A549 (cell line): ENCODE measurements at regions not wholly inside any gene's neighbourhood (a gene's known extent, or its start where the extent isn't known, plus 50 kb on each side); places are given as distances from the start of the nearest gene placed in this dataset.
A peak's percentile ranks its signal among the peaks of the same experiment; 100 is the strongest.

ENCODE experiments used
- ATAC-seq, 2 experiments: fragments of 200-7000 bp in 1 of 2; fragments of >200 bp in 1 of 2; cut with Nextera tagmentation in 1 of 2; cut with Tn5 transposase in 1 of 2; 3 replicates each; pipeline versions ENCODE4 v1.8.0 to v1.9.1; 2018 to 2020; ENCODE audit warnings: mild to moderate bottlenecking in 1 of 2, moderate library complexity in 1 of 2
- CTCF ChIA-PET: fragments of 300-600 bp; sonication (Branson Sonifier 250); formaldehyde crosslinking; extraction: SDS; loops from one replicate; lab custom pipeline; 2021; ENCODE audit warnings: antibody characterized with exemption, inconsistent platforms; lab: Yijun Ruan, JAX
- POLR2A ChIA-PET: fragments of 350-600 bp; formaldehyde crosslinking; extraction: SDS; loops from one replicate; lab custom pipeline; 2021; ENCODE audit warnings: antibody characterized with exemption, inconsistent platforms; lab: Yijun Ruan, JAX
- DNase-seq, 2 experiments: peaks; one replicate each; pipeline versions ENCODE4 v3.0.0 to v3.0.0-alpha.2; 2011 to 2016; ENCODE audit warnings: low read depth in 1 of 2, low spot score in 1 of 2
- FAIRE-seq: peaks from 2 replicates; lab custom pipeline; 2011; peaks lifted over from hg19 to GRCh38; lab: Jason Lieb, UNC
- H3K27ac ChIP-seq, 2 experiments: fragments of >200 bp; sonication (Bioruptor Twin); formaldehyde crosslinking; 3 replicates each; pipeline ENCODE4 v1.5.1; 2016 to 2017
- H3K4me1 ChIP-seq: fragments of >200 bp; sonication (Bioruptor Twin); formaldehyde crosslinking; 3 replicates; pipeline ENCODE4 v1.6.1; 2016
- H3K4me2 ChIP-seq: fragments of >200 bp; sonication (Bioruptor Twin); formaldehyde crosslinking; 3 replicates; pipeline ENCODE4 v1.6.1; 2016
- H3K4me3 ChIP-seq: fragments of >200 bp; sonication (Bioruptor Twin); formaldehyde crosslinking; 3 replicates; pipeline ENCODE4 v1.5.1; 2016
- H3K9me3 ChIP-seq: fragments of >200 bp; sonication (Bioruptor Twin); formaldehyde crosslinking; 3 replicates; pipeline ENCODE4 v1.6.1; 2016
- CBX2 ChIP-seq: fragments of 200-600 bp; sonication (generic); IDR thresholded peaks from 2 replicates; pipeline ENCODE4 v1.6.1; 2016; ENCODE audit warnings: low read depth, mild to moderate bottlenecking, borderline replicate concordance
- CEBPB ChIP-seq, 2 experiments: fragments of >200 bp in 1 of 2; sonication (Bioruptor Twin) in 1 of 2; formaldehyde crosslinking in 1 of 2; IDR thresholded peaks; 2 replicates each; pipeline ENCODE4 v1.6.1; 2012 to 2016
- EHF ChIP-seq: fragments of 250-450 bp; sonication (Bioruptor Pico); IDR thresholded peaks from 2 replicates; pipeline ENCODE4 v1.5.0; 2020; ENCODE audit warnings: mild to moderate bottlenecking
- EHMT2 ChIP-seq: fragments of 200-600 bp; sonication (generic); IDR thresholded peaks from 2 replicates; pipeline ENCODE4 v1.6.1; 2016; ENCODE audit warnings: antibody characterized with exemption, low read depth, mild to moderate bottlenecking, moderate library complexity
- FOSL2 ChIP-seq, 2 experiments: fragments of 450-650 bp in 1 of 2; fragments of >200 bp in 1 of 2; sonication (Bioruptor Twin) in 1 of 2; formaldehyde crosslinking; IDR thresholded peaks; 2 replicates each; pipeline versions ENCODE4 v1.5.0 to v1.6.1; 2016 to 2020; ENCODE audit warnings: mild to moderate bottlenecking in 1 of 2, moderate library complexity in 1 of 2
- GATA3 ChIP-seq: IDR thresholded peaks from 2 replicates; pipeline ENCODE4 v1.6.1; 2012; ENCODE audit warnings: borderline replicate concordance
- HDAC2 ChIP-seq: fragments of 200-600 bp; sonication (generic); IDR thresholded peaks from 2 replicates; pipeline ENCODE4 v1.6.1; 2016
- HOXA7 ChIP-seq: fragments of 250-450 bp; sonication (Bioruptor Pico); IDR thresholded peaks from 2 replicates; pipeline ENCODE4 v1.5.0; 2020; ENCODE audit warnings: mild to moderate bottlenecking, moderate library complexity
- HOXB5 ChIP-seq: fragments of 250-450 bp; sonication (Bioruptor Pico); IDR thresholded peaks from 2 replicates; pipeline ENCODE4 v1.5.0; 2020; ENCODE audit warnings: mild to moderate bottlenecking, moderate library complexity
- JUN ChIP-seq, 2 experiments: fragments of >200 bp; sonication (Bioruptor Twin); formaldehyde crosslinking; IDR thresholded peaks; 2 replicates in 1 of 2; 3 replicates in 1 of 2; pipeline ENCODE4 v1.6.1; 2016 to 2017
- POLR2AphosphoS2 ChIP-seq: conservative IDR thresholded peaks from 2 replicates; pipeline ENCODE4 v1.6.1; 2012; ENCODE audit warnings: low read length, improper control_type of control experiment, inconsistent platforms
- RAD21 ChIP-seq, 2 experiments: fragments of >200 bp in 1 of 2; sonication (Bioruptor Twin) in 1 of 2; formaldehyde crosslinking in 1 of 2; IDR thresholded peaks in 1 of 2; conservative IDR thresholded peaks in 1 of 2; 2 replicates in 1 of 2; 3 replicates in 1 of 2; pipeline ENCODE4 v1.6.1; 2012 to 2018; ENCODE audit warnings: inconsistent platforms in 1 of 2
- RFX5 ChIP-seq: fragments of 450-650 bp; IDR thresholded peaks from 2 replicates; pipeline ENCODE4 v1.7.1; 2014; ENCODE audit warnings: antibody characterized with exemption, mild to moderate bottlenecking, moderate library complexity
- RNF2 ChIP-seq: fragments of 200-600 bp; sonication (generic); IDR thresholded peaks from 2 replicates; pipeline ENCODE4 v1.6.1; 2016; ENCODE audit warnings: low read depth, mild to moderate bottlenecking, antibody characterized with exemption, moderate library complexity, borderline replicate concordance
- SMC3 ChIP-seq: fragments of >200 bp; sonication (Bioruptor Twin); formaldehyde crosslinking; IDR thresholded peaks from 3 replicates; pipeline ENCODE4 v1.6.1; 2018; ENCODE audit warnings: inconsistent platforms
- TFCP2L1 ChIP-seq: fragments of 250-450 bp; sonication (Bioruptor Pico); IDR thresholded peaks from 2 replicates; pipeline ENCODE4 v1.5.0; 2021; ENCODE audit warnings: mild to moderate bottlenecking
- TP53 ChIP-seq: fragments of 250-450 bp; sonication (Bioruptor Pico); IDR thresholded peaks from 2 replicates; pipeline ENCODE4 v1.5.0; 2021; ENCODE audit warnings: mild to moderate bottlenecking, moderate library complexity
- ZFP36 ChIP-seq: fragments of 450-650 bp; IDR thresholded peaks from 2 replicates; pipeline ENCODE4 v1.6.1; 2014; ENCODE audit warnings: borderline replicate concordance; ENCODE audit not compliant: partially characterized antibody
- ZNF302 ChIP-seq: fragments of 250-450 bp; sonication (Bioruptor Pico); IDR thresholded peaks from 2 replicates; pipeline ENCODE4 v1.9.0; 2021; ENCODE audit warnings: inconsistent platforms, mild to moderate bottlenecking, moderate library complexity
- WGBS: methylation state at CpG from one replicate; pipeline ENCODE4 v1.1.6; 2017; ENCODE audit errors: missing lambda C conversion rate; 5-methylcytosine and 5-hydroxymethylcytosine counted together
- TF ChIP-seq, protein P1 (sequence below): fragments of 450-650 bp; IDR thresholded peaks from 2 replicates; pipeline ENCODE4 v1.6.1; 2014; ENCODE audit warnings: antibody characterized with exemption
- TF ChIP-seq, protein P2 (sequence below): fragments of >200 bp; sonication (Bioruptor Twin); formaldehyde crosslinking; IDR thresholded peaks from 3 replicates; pipeline ENCODE4 v1.6.1; 2016

DNA sequence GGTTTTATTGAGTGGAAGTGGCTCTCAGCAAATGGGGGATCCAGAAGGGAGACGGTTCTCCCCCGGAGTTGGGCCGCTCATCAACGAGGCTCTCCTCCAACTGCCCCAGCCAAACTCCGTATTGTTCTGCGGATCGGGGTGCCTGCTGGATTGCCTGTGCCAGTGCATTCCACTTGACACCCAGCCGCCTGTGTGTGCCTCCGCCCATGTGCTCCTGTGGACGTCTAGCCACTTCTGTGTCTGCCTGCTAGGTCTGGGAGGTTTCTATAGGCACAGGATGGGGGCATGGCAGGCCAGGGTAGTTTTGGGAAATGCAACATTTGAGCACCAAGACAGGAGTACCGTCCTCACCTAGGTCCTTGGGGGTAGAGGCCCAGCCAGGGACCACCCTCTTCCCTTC lies 225.7 kb upstream of the AMIGO2 start:
- no peak overlapping the region for H3K4me2 ChIP-seq
- ChIA-PET POLR2A (no interaction called here), CTCF (interaction anchor here (1.5 kb wide), 1 partner anchor 234 kb away, joined by 3 read pairs; no protein-coding TSS in a partner anchor)
- peaks cover 38% of the 10 kb centered on the region for H3K4me1 ChIP-seq
- WGBS, result 96% methylated on average over 11 of the region's 11 CpGs
- peaks cover 11% of the 10 kb centered on the region for H3K9me3 ChIP-seq
- no peak overlapping the region for H3K4me3 ChIP-seq
- FAIRE-seq (no peak), ATAC-seq (no peak), DNase-seq (no peak)
- TF ChIP-seq GATA3 (no peak), HDAC2 (no peak), HOXA7 (CRISPR knock-in tag) (no peak), FOSL2 (IDR thresholded peaks at IDR 0.05) (no peak), FOSL2 (CRISPR knock-in tag; IDR thresholded peaks at IDR 0.05) (no peak), POLR2AphosphoS2 (no peak), EHMT2 (no peak), TFCP2L1 (no peak), RFX5 (no peak), JUN (IDR thresholded peaks at IDR 0.05) (no peak), CBX2 (no peak), HOXB5 (CRISPR knock-in tag) (no peak), ZFP36 (no peak), SMC3 (no peak), ZNF302 (CRISPR knock-in tag) (no peak), EHF (CRISPR knock-in tag) (no peak), RAD21 (conservative IDR thresholded peaks at IDR 0.05 in 1 of 2, IDR thresholded peaks at IDR 0.05 in 1 of 2) (no peak)
- TF ChIP-seq, protein P1, sequence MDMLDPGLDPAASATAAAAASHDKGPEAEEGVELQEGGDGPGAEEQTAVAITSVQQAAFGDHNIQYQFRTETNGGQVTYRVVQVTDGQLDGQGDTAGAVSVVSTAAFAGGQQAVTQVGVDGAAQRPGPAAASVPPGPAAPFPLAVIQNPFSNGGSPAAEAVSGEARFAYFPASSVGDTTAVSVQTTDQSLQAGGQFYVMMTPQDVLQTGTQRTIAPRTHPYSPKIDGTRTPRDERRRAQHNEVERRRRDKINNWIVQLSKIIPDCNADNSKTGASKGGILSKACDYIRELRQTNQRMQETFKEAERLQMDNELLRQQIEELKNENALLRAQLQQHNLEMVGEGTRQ, result no peak
- TF ChIP-seq, protein P2, sequence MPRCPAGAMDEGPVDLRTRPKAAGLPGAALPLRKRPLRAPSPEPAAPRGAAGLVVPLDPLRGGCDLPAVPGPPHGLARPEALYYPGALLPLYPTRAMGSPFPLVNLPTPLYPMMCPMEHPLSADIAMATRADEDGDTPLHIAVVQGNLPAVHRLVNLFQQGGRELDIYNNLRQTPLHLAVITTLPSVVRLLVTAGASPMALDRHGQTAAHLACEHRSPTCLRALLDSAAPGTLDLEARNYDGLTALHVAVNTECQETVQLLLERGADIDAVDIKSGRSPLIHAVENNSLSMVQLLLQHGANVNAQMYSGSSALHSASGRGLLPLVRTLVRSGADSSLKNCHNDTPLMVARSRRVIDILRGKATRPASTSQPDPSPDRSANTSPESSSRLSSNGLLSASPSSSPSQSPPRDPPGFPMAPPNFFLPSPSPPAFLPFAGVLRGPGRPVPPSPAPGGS, result no peak
- TF ChIP-seq, all 56 proteins: peak for 0
- H3K27ac ChIP-seq, result peak overlapping the region; percentile 85 to 86; a peak in 3 of 6 replicates

DNA sequence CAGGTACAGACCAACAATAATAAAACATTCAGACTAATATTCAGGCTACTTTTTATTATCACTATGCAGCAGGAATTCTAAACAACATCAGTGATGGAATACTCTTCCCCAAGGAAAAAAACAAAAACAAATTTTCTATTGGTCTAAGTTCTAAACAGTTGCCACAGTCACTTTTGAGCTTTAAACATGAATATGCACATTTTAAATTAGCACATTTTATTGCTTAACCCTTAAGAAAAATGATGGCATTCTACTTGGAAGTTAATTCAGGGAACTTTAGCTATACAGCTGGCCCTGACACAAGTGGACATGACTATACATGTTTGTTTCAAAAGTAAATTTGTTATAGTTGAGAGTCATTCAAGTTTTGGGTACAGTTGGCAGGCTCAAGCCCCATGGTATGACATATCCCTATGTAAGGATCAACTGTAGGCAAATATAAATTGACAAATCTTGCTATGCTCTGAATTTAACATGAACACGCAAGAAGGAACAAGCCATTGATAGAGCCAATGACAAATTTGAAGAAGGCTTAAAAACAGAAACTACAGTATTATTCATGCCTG lies 224.3 kb upstream of the AMIGO2 start:
- ChIA-PET CTCF (interaction anchor here (1.2 kb wide), 1 partner anchor 272 kb away, joined by 3 read pairs; no protein-coding TSS in a partner anchor), POLR2A (no interaction called here)
- 96% methylated on average over 1 of the region's 1 CpG for WGBS
- H3K4me3 ChIP-seq, result no peak overlapping the region
- H3K4me2 ChIP-seq, result no peak overlapping the region
- H3K27ac ChIP-seq, result peak overlapping the region; percentile 66 to 86
- H3K9me3 ChIP-seq, result peaks cover 7% of the 10 kb centered on the region; the same call in 1 of the 3 replicates
- peaks cover 47% of the 10 kb centered on the region for H3K4me1 ChIP-seq
- ATAC-seq (no peak), DNase-seq (no peak), FAIRE-seq (no peak)
- TF ChIP-seq EHMT2 (no peak), TP53 (CRISPR knock-in tag) (no peak), HOXB5 (CRISPR knock-in tag) (no peak), CEBPB (IDR thresholded peaks at IDR 0.05) (no peak), FOSL2 (IDR thresholded peaks at IDR 0.05) (no peak), FOSL2 (CRISPR knock-in tag; IDR thresholded peaks at IDR 0.05) (no peak), RNF2 (no peak)
- TF ChIP-seq, protein P1, result no peak
